H1 (cell line): ENCODE measurements at regions not wholly inside any gene's neighbourhood (a gene's known extent, or its start where the extent isn't known, plus 50 kb on each side); places are given as distances from the start of the nearest gene placed in this dataset.

ENCODE experiments used
- CTCF ChIA-PET: fragments of 300-600 bp; sonication (Branson Sonifier 250); formaldehyde crosslinking; loops from one replicate; lab custom pipeline; 2021; ENCODE audit not compliant: partially characterized antibody; lab: Charles Lee
- POLR2A ChIA-PET: fragments of 300-600 bp; sonication (Branson Sonifier 250); formaldehyde crosslinking; loops from one replicate; lab custom pipeline; 2021; ENCODE audit warnings: inconsistent platforms; ENCODE audit not compliant: partially characterized antibody; lab: Charles Lee
- DNase-seq, 2 experiments: peaks; one replicate each; pipeline versions ENCODE4 v3.0.0 to v3.0.0-alpha.2; 2010 to 2022; ENCODE audit warnings: low spot score in 2 of 2, low read depth in 1 of 2, mixed read lengths in 1 of 2
- FAIRE-seq: peaks from 2 replicates; lab custom pipeline; 2011; peaks lifted over from hg19 to GRCh38; lab: Jason Lieb, UNC
- H2AFZ ChIP-seq: 2 replicates; pipeline ENCODE4 v1.8.1; 2012; ENCODE audit warnings: low read length, inconsistent platforms
- H2AK5ac ChIP-seq: 2 replicates; pipeline ENCODE4 v1.6.1; 2013; ENCODE audit warnings: low read depth, low read length
- H2BK120ac ChIP-seq: replicated peaks from 2 replicates; pipeline ENCODE3; 2013; ENCODE audit warnings: low read depth, low read length, inconsistent platforms
- H2BK12ac ChIP-seq: 2 replicates; pipeline ENCODE4 v1.6.1; 2013; ENCODE audit warnings: low read depth, low read length
- H2BK15ac ChIP-seq: 2 replicates; pipeline ENCODE4 v1.6.1; 2013; ENCODE audit warnings: low read length
- H2BK20ac ChIP-seq: 2 replicates; pipeline ENCODE4 v1.6.1; 2013; ENCODE audit warnings: low read length
- H2BK5ac ChIP-seq: 2 replicates; pipeline ENCODE4 v1.6.1; 2013; ENCODE audit warnings: low read depth, low read length
- H3K14ac ChIP-seq: 2 replicates; pipeline ENCODE4 v1.6.1; 2013; ENCODE audit warnings: inconsistent platforms; ENCODE audit not compliant: insufficient read length
- H3K18ac ChIP-seq: 2 replicates; pipeline ENCODE4 v1.6.1; 2013; ENCODE audit warnings: low read length; ENCODE audit errors: extremely low read depth
- H3K23ac ChIP-seq: 2 replicates; pipeline ENCODE4 v1.6.1; 2013; ENCODE audit warnings: inconsistent platforms; ENCODE audit not compliant: insufficient read length
- H3K23me2 ChIP-seq: 2 replicates; pipeline ENCODE4 v1.6.1; 2013; ENCODE audit warnings: low read depth, low read length
- H3K27ac ChIP-seq: 2 replicates; pipeline ENCODE4 v1.6.1; 2011; ENCODE audit warnings: low read depth, low read length, inconsistent platforms
- H3K27me3 ChIP-seq, 4 experiments: replicated peaks in 1 of 4; 1 replicate in 1 of 4; 2 replicates in 3 of 4; pipeline versions ENCODE4 v1.6.1 to v1.8.1; 2011 to 2013; ENCODE audit warnings: low read length in 3 of 4, mild to moderate bottlenecking in 3 of 4, inconsistent platforms in 2 of 4, mixed read lengths in 2 of 4, moderate library complexity in 1 of 4; ENCODE audit not compliant: control insufficient read depth in 3 of 4, insufficient read depth in 3 of 4; ENCODE audit errors: extremely low read depth in 1 of 4
- H3K36me3 ChIP-seq, 4 experiments: 2 replicates each; pipeline versions ENCODE4 v1.6.1 to v1.8.1; 2011 to 2013; ENCODE audit warnings: mild to moderate bottlenecking in 4 of 4, low read length in 3 of 4, moderate library complexity in 2 of 4, control low read depth in 1 of 4, inconsistent platforms in 1 of 4; ENCODE audit not compliant: insufficient read depth in 4 of 4, control insufficient read depth in 2 of 4
- H3K4ac ChIP-seq: replicated peaks from 2 replicates; pipeline ENCODE3; 2013; ENCODE audit warnings: low read length, low read depth, mixed read lengths, inconsistent platforms; ENCODE audit not compliant: insufficient read length
- H3K4me1 ChIP-seq, 4 experiments: replicated peaks in 1 of 4; 1 replicate in 1 of 4; 2 replicates in 3 of 4; pipeline versions ENCODE4 v1.6.1 to v1.8.1; 2011 to 2013; ENCODE audit warnings: low read length in 3 of 4, inconsistent platforms in 2 of 4, mixed read lengths in 1 of 4; ENCODE audit not compliant: insufficient read depth in 4 of 4, control insufficient read depth in 3 of 4
- H3K4me2 ChIP-seq, 2 experiments: 2 replicates each; pipeline versions ENCODE4 v1.6.1 to v1.8.1; 2011 to 2013; ENCODE audit warnings: low read depth in 2 of 2, low read length in 2 of 2, control low read depth in 1 of 2, inconsistent platforms in 1 of 2, mild to moderate bottlenecking in 1 of 2; ENCODE audit not compliant: insufficient read depth in 1 of 2
- H3K4me3 ChIP-seq, 4 experiments: fragments of 200-600, 300-600 bp in 1 of 4; sonication (generic), shearing (Covaris generic), sonication (Bioruptor Twin) in 1 of 4; 2 replicates each; pipeline versions ENCODE4 v1.5.1 to v1.8.1; 2011 to 2016; ENCODE audit warnings: low read length in 4 of 4, low read depth in 3 of 4, control low read depth in 2 of 4, inconsistent platforms in 2 of 4, mild to moderate bottlenecking in 2 of 4, mixed read lengths in 1 of 4, moderate library complexity in 1 of 4; ENCODE audit not compliant: insufficient read depth in 2 of 4; ENCODE audit errors: extremely low read depth in 1 of 4
- H3K56ac ChIP-seq: replicated peaks from 2 replicates; pipeline ENCODE3; 2013; ENCODE audit warnings: low read depth, mild to moderate bottlenecking, mixed read lengths, low read length, inconsistent platforms; ENCODE audit not compliant: insufficient read length
- H3K79me1 ChIP-seq: 2 replicates; pipeline ENCODE4 v1.6.1; 2013; ENCODE audit warnings: low read depth, low read length, control low read depth
- H3K79me2 ChIP-seq, 2 experiments: 2 replicates each; pipeline versions ENCODE4 v1.6.1 to v1.8.1; 2012 to 2013; ENCODE audit warnings: low read length in 2 of 2, mild to moderate bottlenecking in 2 of 2, inconsistent platforms in 1 of 2; ENCODE audit not compliant: insufficient read depth in 2 of 2, control insufficient read depth in 1 of 2
- H3K9ac ChIP-seq, 4 experiments: replicated peaks in 1 of 4; 1 replicate in 1 of 4; 2 replicates in 3 of 4; pipeline versions ENCODE4 v1.6.1 to v1.8.1; 2011 to 2013; ENCODE audit warnings: low read depth in 3 of 4, low read length in 3 of 4, control low read depth in 2 of 4, mild to moderate bottlenecking in 2 of 4, moderate library complexity in 2 of 4, inconsistent platforms in 1 of 4; ENCODE audit errors: extremely low read depth in 1 of 4
- H3K9me3 ChIP-seq, 2 experiments: 2 replicates each; pipeline versions ENCODE4 v1.6.1 to v1.8.1; 2012 to 2013; ENCODE audit warnings: mild to moderate bottlenecking in 2 of 2, moderate library complexity in 2 of 2, control low read depth in 1 of 2, inconsistent platforms in 1 of 2, low read depth in 1 of 2, low read length in 1 of 2, mixed read lengths in 1 of 2; ENCODE audit not compliant: insufficient read depth in 2 of 2
- H4K20me1 ChIP-seq, 2 experiments: replicated peaks in 1 of 2; 2 replicates each; pipeline versions ENCODE3 to v1.8.1; 2011 to 2013; ENCODE audit warnings: inconsistent platforms in 2 of 2, low read length in 2 of 2, mild to moderate bottlenecking in 1 of 2; ENCODE audit not compliant: insufficient read depth in 2 of 2, control insufficient read depth in 1 of 2
- H4K5ac ChIP-seq: 2 replicates; pipeline ENCODE4 v1.6.1; 2013; ENCODE audit warnings: low read length, low read depth, mixed read lengths, inconsistent platforms; ENCODE audit not compliant: insufficient read length
- H4K8ac ChIP-seq: 2 replicates; pipeline ENCODE4 v1.8.0; 2013; ENCODE audit warnings: mild to moderate bottlenecking, moderate library complexity, low read length, inconsistent platforms; ENCODE audit not compliant: insufficient read depth; ENCODE audit errors: extremely low read depth
- H4K91ac ChIP-seq: replicated peaks from 2 replicates; pipeline ENCODE3; 2013; ENCODE audit warnings: low read length, mixed read lengths, inconsistent platforms; ENCODE audit not compliant: insufficient read length
- BRCA1 ChIP-seq: IDR thresholded peaks from 2 replicates; pipeline ENCODE4 v1.6.1; 2012; ENCODE audit warnings: low read depth, low read length, improper control_type of control experiment
- E2F6 ChIP-seq: IDR thresholded peaks from 2 replicates; pipeline ENCODE4 v1.6.1; 2012; ENCODE audit warnings: inconsistent platforms
- KDM1A ChIP-seq: fragments of 200-600, 300-600 bp; sonication (generic); IDR thresholded peaks from 2 replicates; pipeline ENCODE4 v1.7.1; 2016; ENCODE audit warnings: mild to moderate bottlenecking, low read length, borderline replicate concordance
- WGBS, 2 experiments: shearing (Covaris generic) in 1 of 2; methylation state at CpG; one replicate each; pipeline versions ENCODE4 v1.1.6 to v1.1.7; 2013 to 2015; ENCODE audit warnings: low lambda C conversion rate in 2 of 2, mixed read lengths in 2 of 2, inconsistent platforms in 1 of 2, low coverage in 1 of 2, missing lambda C conversion rate in 1 of 2; ENCODE audit not compliant: insufficient replicate concordance in 2 of 2, insufficient coverage in 1 of 2, insufficient read length in 1 of 2; ENCODE audit errors: extremely low coverage in 1 of 2, missing lambda C conversion rate in 1 of 2; 5-methylcytosine and 5-hydroxymethylcytosine counted together

- H3K36me3 ChIP-seq = no peaks in the 10 kb centered on the region
- CTCF ChIA-PET = no interaction called here
- no peak overlapping the region for H4K91ac ChIP-seq
- no peaks in the 10 kb centered on the region for H3K27me3 ChIP-seq
- H4K5ac ChIP-seq = no peak overlapping the region
- H3K9ac ChIP-seq = no peak overlapping the region
- H2BK120ac ChIP-seq = no peak overlapping the region
- H4K8ac ChIP-seq = no peak overlapping the region
- no peaks in the 10 kb centered on the region for H4K20me1 ChIP-seq
- H2AFZ ChIP-seq = peak overlapping the region; percentile 49; the same call in 1 of the 2 replicates
- H3K4me2 ChIP-seq = no peak overlapping the region
- H3K23ac ChIP-seq = no peak overlapping the region
- H3K9me3 ChIP-seq = no peaks in the 10 kb centered on the region
- H3K27ac ChIP-seq = no peak overlapping the region
- H2BK12ac ChIP-seq = no peak overlapping the region
- no peak overlapping the region for H3K4me3 ChIP-seq
- no peak overlapping the region for H2BK15ac ChIP-seq
- no peaks in the 10 kb centered on the region for H3K79me1 ChIP-seq
- H2AK5ac ChIP-seq = no peak overlapping the region
- 93% methylated on average over 2 of the region's 2 CpGs; no CpG with 5 or more reads in 1 of the 2 experiments for whole genome bisulfite sequencing, 2 experiments
- H3K4ac ChIP-seq = no peak overlapping the region
- DNase-seq = no peak
- H2BK20ac ChIP-seq = no peak overlapping the region
- FAIRE-seq = no peak
- POLR2A ChIA-PET = no interaction called here
- no peak overlapping the region for H3K56ac ChIP-seq
- H3K4me1 ChIP-seq = peaks cover 0 to 2% (median 0%) of the 10 kb centered on the region in 4 experiments; a peak in 1 of 7 replicates
- H3K14ac ChIP-seq = no peak overlapping the region
- no peak overlapping the region for H3K18ac ChIP-seq
- H2BK5ac ChIP-seq = no peak overlapping the region
- H3K79me2 ChIP-seq = no peaks in the 10 kb centered on the region
- no peaks in the 10 kb centered on the region for H3K23me2 ChIP-seq
- TF ChIP-seq KDM1A (no peak), BRCA1 (no peak), E2F6 (no peak)
These were observed 802.5 kb upstream of the DPPA4 start for GRCh38 chr3:110139821-110140220.
